ENCODE measurements at regions not wholly inside any gene's neighbourhood (a gene's known extent, or its start where the extent isn't known, plus 50 kb on each side); places are given as distances from the start of the nearest gene placed in this dataset.

DNA sequence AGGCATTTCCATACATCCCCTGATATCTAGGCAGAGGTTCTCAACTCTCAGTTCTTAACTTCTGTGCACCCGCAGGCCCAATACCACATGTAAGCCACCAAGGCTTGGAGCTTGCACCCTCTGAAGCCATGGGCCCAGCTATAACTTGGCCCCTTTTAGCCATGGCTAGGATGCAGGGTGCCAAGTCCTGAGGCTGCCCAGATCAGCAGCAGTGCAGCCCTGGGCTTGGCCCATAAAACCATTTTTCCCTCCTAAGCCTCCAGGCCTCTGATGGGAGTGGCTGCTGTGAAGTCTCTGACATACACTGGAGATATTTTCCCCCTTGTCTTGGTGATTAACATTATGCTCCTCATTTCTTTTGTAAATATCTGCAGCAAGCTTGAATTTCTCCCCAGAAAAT lies 110.3 kb upstream of the CNTN1 start:
- no peak overlapping the region for H3K27ac ChIP-seq
- no peak for ATAC-seq (ENCODE audit: insufficient number of reproducible peaks, low FRiP score, low read depth)
- TF ChIP-seq, protein P1, sequence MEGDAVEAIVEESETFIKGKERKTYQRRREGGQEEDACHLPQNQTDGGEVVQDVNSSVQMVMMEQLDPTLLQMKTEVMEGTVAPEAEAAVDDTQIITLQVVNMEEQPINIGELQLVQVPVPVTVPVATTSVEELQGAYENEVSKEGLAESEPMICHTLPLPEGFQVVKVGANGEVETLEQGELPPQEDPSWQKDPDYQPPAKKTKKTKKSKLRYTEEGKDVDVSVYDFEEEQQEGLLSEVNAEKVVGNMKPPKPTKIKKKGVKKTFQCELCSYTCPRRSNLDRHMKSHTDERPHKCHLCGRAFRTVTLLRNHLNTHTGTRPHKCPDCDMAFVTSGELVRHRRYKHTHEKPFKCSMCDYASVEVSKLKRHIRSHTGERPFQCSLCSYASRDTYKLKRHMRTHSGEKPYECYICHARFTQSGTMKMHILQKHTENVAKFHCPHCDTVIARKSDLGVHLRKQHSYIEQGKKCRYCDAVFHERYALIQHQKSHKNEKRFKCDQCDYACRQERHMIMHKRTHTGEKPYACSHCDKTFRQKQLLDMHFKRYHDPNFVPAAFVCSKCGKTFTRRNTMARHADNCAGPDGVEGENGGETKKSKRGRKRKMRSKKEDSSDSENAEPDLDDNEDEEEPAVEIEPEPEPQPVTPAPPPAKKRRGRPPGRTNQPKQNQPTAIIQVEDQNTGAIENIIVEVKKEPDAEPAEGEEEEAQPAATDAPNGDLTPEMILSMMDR (IDR thresholded peaks at IDR 0.05), result no peak

DNA sequence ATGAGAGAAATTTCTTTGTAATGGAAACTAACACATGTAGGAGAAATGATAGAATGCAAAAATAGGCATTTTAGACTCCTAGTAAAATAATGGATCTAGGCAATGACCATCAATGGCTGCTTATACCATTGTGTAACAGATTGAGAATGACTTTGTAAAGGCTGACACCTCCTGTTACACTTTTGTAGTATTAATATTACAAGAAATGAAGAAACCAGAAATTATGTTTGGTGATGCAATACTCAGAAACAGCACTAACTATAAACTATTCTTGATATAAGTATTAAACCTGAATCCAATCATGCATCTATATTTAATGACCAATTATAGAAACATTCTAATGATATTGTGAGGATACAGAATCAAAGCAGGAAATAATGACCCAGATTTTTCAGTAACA lies 108.5 kb upstream of the CNTN1 start:
- Histone ChIP-seq H3K4me1 (ENCODE audit: control insufficient read depth in 1 of 2, low read depth in 2 of 2) (no peaks in the 10 kb centered on the region), H3K27ac (no peak overlapping the region), H3K4me3 (no peak overlapping the region), H3K27me3 (replicated peaks; ENCODE audit: insufficient read depth) (no peaks in the 10 kb centered on the region), H3K36me3 (no peaks in the 10 kb centered on the region), H3K9me3 (no peaks in the 10 kb centered on the region)
- TF ChIP-seq, protein P1 (IDR thresholded peaks at IDR 0.05), result no peak
- DNase-seq (ENCODE audit: low spot score) (no peak), ATAC-seq (ENCODE audit: insufficient number of reproducible peaks, low FRiP score, low read depth) (no peak)

More for the DNA sequence above, 110.3 kb upstream of the CNTN1 start:
- no peaks in the 10 kb centered on the region for H3K4me1 ChIP-seq (ENCODE audit: control insufficient read depth in 1 of 2, low read depth in 2 of 2)
- H3K27me3 ChIP-seq (replicated peaks; ENCODE audit: insufficient read depth), result no peaks in the 10 kb centered on the region
- no peak for DNase-seq (ENCODE audit: low spot score)
- no peaks in the 10 kb centered on the region for H3K36me3 ChIP-seq
- H3K4me3 ChIP-seq, result no peak overlapping the region
- H3K9me3 ChIP-seq, result no peaks in the 10 kb centered on the region

DNA sequence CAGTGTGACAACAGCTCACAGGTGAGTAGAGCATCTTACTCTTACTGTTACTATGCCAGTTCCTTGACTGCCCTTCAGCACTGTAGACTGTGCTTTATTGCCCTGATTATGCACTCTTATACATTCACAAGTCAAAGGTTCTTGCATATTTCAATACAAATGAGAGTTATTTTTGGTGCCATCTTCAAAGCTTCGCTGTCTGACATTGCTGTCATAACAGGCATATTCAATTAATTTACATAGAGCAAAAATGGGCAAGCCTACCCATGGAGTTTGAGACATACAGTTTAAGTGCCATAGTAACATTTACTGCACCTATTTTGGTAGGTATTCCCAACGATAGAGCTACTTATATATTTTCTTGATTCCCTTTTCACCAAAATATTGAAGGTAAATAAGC lies 107.5 kb upstream of the CNTN1 start:
- no peak for DNase-seq (ENCODE audit: low spot score)

DNA sequence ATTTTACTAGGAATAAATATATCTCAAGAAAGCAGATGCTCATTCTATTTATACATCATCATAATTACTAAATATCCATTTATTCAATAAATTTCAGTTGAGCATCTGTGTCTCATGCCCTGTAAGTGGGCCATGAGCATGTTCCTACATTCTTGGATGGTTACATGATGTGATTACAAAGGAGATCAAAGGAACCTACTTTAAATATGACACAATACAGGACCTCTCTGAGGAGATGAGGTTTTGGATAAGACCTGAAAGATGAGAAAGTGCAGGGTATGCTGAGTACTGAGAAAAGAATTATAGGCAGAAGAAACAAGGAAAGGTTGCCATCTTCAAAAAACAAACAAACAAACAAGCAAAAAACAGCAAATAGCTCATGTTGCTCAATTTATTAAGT lies 105.4 kb upstream of the CNTN1 start:
- H3K27me3 ChIP-seq (replicated peaks; ENCODE audit: insufficient read depth), result no peaks in the 10 kb centered on the region
- no peaks in the 10 kb centered on the region for H3K9me3 ChIP-seq
- TF ChIP-seq, protein P1 (IDR thresholded peaks at IDR 0.05), result no peak
- H3K4me3 ChIP-seq, result no peak overlapping the region
- DNase-seq (ENCODE audit: low spot score), result no peak
- no peaks in the 10 kb centered on the region for H3K4me1 ChIP-seq (ENCODE audit: control insufficient read depth in 1 of 2, low read depth in 2 of 2)
- no peak overlapping the region for H3K27ac ChIP-seq
- ATAC-seq (ENCODE audit: insufficient number of reproducible peaks, low FRiP score, low read depth), result no peak
- H3K36me3 ChIP-seq, result no peaks in the 10 kb centered on the region

More for the DNA sequence above, 107.5 kb upstream of the CNTN1 start:
- H3K27ac ChIP-seq, result no peak overlapping the region
- TF ChIP-seq, protein P1 (IDR thresholded peaks at IDR 0.05), result no peak
- H3K36me3 ChIP-seq, result no peaks in the 10 kb centered on the region
- ATAC-seq (ENCODE audit: insufficient number of reproducible peaks, low FRiP score, low read depth), result no peak
- H3K4me3 ChIP-seq, result no peak overlapping the region
- H3K27me3 ChIP-seq (replicated peaks; ENCODE audit: insufficient read depth), result no peaks in the 10 kb centered on the region
- no peaks in the 10 kb centered on the region for H3K9me3 ChIP-seq
- no peaks in the 10 kb centered on the region for H3K4me1 ChIP-seq (ENCODE audit: control insufficient read depth in 1 of 2, low read depth in 2 of 2)

DNA sequence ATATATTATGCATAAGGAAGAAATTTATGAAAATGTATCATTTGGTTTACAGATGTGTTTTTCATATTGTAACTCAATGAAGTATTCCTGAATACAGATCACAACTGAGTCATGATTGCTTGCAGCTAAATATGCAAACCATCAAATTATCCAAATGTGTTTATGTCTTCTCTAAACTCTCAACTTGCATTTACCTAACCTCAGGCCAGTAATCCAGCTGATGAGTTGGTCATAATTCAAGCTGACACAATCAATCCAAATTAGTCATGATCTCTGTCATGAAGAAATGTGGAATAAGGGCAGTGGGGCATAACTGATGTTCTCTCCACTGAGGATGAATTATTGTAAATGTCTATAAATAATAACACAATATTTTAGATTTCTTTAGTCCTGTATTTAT lies 104.8 kb upstream of the CNTN1 start:
- ATAC-seq (ENCODE audit: insufficient number of reproducible peaks, low FRiP score, low read depth), result no peak
- Histone ChIP-seq H3K4me1 (ENCODE audit: control insufficient read depth in 1 of 2, low read depth in 2 of 2) (no peaks in the 10 kb centered on the region), H3K27ac (no peak overlapping the region), H3K9me3 (no peaks in the 10 kb centered on the region), H3K36me3 (no peaks in the 10 kb centered on the region), H3K4me3 (no peak overlapping the region), H3K27me3 (replicated peaks; ENCODE audit: insufficient read depth) (no peaks in the 10 kb centered on the region)
- TF ChIP-seq, protein P1 (IDR thresholded peaks at IDR 0.05), result no peak
- DNase-seq (ENCODE audit: low spot score), result no peak

Measured in thoracic aorta (tissue), 2 donors.